Effector memory CD4-positive, alpha-beta T cell (primary cell): ENCODE measurements at regions not wholly inside any gene's neighbourhood (a gene's known extent, or its start where the extent isn't known, plus 50 kb on each side); places are given as distances from the start of the nearest gene placed in this dataset.

Experiments used
- DNase-seq, 3 donors: peaks; one replicate each; pipeline ENCODE4 v3.0.0-alpha.2; 2020
- H3K27ac ChIP-seq: 2 replicates; pipeline ENCODE4 v1.7.0; 2013; ENCODE audit warnings: mild to moderate bottlenecking, low read length, moderate library complexity; ENCODE audit not compliant: insufficient read depth, poor library complexity, severe bottlenecking
- H3K27me3 ChIP-seq: replicated peaks from 2 replicates; pipeline ENCODE4 v1.7.0; 2013; ENCODE audit warnings: mild to moderate bottlenecking, low read length; ENCODE audit not compliant: insufficient read depth, control insufficient read depth, poor library complexity, severe bottlenecking
- H3K36me3 ChIP-seq: 2 replicates; pipeline ENCODE4 v1.7.0; 2013; ENCODE audit warnings: mild to moderate bottlenecking, low read length, moderate library complexity; ENCODE audit not compliant: control insufficient read depth, insufficient read depth
- H3K4me1 ChIP-seq: 2 replicates; pipeline ENCODE4 v1.7.0; 2013; ENCODE audit warnings: low read length, mild to moderate bottlenecking; ENCODE audit not compliant: control insufficient read depth, insufficient read depth, poor library complexity, severe bottlenecking
- H3K4me3 ChIP-seq: 2 replicates; pipeline ENCODE4 v1.7.0; 2013; ENCODE audit warnings: low read length, low read depth, mild to moderate bottlenecking; ENCODE audit not compliant: insufficient read depth, poor library complexity, severe bottlenecking
- H3K9me3 ChIP-seq: 2 replicates; pipeline ENCODE4 v1.7.0; 2013; ENCODE audit warnings: mild to moderate bottlenecking, low read length, moderate library complexity; ENCODE audit not compliant: control insufficient read depth

DNA sequence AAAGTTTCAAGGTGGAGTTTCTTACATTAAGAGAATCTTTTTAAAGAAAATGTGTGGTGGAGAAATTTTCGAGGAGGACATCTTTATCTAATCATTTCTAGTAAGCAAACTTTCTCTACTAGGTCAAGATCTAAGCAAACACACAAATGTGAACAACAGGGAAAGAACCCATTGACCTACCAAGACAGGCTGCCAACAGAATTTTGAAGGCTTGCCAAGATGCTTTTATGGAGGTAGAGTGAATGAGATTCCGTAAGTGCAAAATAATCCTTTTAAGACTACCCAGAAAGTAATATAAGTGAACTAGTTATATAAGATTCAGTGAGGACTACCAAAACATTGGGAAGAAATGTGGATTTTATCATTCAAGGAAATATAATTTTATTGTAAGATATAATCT lies 357.1 kb upstream of the PDE3A start:
- no peak overlapping the region for H3K4me3 ChIP-seq
- no peak overlapping the region for H3K27ac ChIP-seq
- DNase-seq = no peak
- H3K27me3 ChIP-seq = no peaks in the 10 kb centered on the region
- H3K36me3 ChIP-seq = no peaks in the 10 kb centered on the region
- no peaks in the 10 kb centered on the region for H3K4me1 ChIP-seq
- no peaks in the 10 kb centered on the region for H3K9me3 ChIP-seq

DNA sequence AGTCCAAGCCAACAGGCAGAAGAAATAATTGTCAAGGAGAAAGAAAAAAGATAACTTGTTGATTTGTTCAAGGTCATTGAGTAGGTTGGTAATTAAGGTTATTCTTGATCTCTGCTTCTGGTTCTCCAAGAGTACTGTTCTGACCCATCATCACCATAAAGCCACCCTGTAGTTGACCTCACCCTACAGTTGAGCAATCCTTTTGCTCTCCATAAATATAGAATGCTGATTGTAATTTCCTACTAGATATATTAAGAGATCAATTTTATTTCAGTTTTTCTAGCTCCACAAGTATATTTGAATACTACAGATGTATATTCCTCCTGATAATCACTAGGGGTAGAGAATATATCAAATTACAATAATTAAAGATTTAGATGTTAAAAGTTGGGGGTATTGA lies 350.5 kb upstream of the PDE3A start:
- no peak overlapping the region for H3K4me3 ChIP-seq
- no peak overlapping the region for H3K27ac ChIP-seq
- H3K4me1 ChIP-seq = no peaks in the 10 kb centered on the region
- no peaks in the 10 kb centered on the region for H3K36me3 ChIP-seq
- no peak for DNase-seq
- H3K9me3 ChIP-seq = no peaks in the 10 kb centered on the region
- H3K27me3 ChIP-seq = no peaks in the 10 kb centered on the region

DNA sequence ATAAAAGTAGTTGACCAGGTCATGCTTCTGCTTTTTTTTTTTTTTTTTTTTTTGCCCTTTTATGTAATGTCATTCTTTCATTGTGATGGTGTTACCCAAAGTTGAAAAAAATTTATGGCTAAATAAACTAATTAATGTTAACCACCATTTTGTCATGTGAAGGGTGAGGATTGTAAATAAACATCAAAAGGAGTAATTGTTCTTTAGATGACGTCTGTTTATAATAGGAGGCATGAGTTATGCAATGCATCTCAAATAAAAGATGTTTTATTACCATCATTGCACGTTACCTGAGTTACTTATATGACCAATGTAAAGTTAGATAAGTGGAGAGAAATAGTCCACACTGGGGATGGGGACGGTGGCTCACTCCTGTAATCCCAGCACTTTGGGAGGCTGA lies 349.9 kb upstream of the PDE3A start:
- no peaks in the 10 kb centered on the region for H3K9me3 ChIP-seq
- DNase-seq = no peak
- no peak overlapping the region for H3K27ac ChIP-seq
- H3K4me3 ChIP-seq = no peak overlapping the region
- H3K27me3 ChIP-seq = no peaks in the 10 kb centered on the region
- H3K36me3 ChIP-seq = no peaks in the 10 kb centered on the region
- H3K4me1 ChIP-seq = no peaks in the 10 kb centered on the region

- Histone ChIP-seq H3K27ac (no peak overlapping the region), H3K36me3 (no peaks in the 10 kb centered on the region), H3K27me3 (no peaks in the 10 kb centered on the region), H3K4me1 (no peaks in the 10 kb centered on the region), H3K4me3 (no peak overlapping the region), H3K9me3 (no peaks in the 10 kb centered on the region)
- DNase-seq = no peak
Measured at GRCh38 chr12:20024194-20024593, 344.1 kb upstream of the PDE3A start.

- Histone ChIP-seq H3K9me3 (no peaks in the 10 kb centered on the region), H3K4me1 (no peaks in the 10 kb centered on the region), H3K27ac (no peak overlapping the region), H3K4me3 (no peak overlapping the region), H3K36me3 (no peaks in the 10 kb centered on the region), H3K27me3 (no peaks in the 10 kb centered on the region)
- DNase-seq = no peak
Measured at GRCh38 chr12:20028033-20028432, 340.3 kb upstream of the PDE3A start.

GRCh38 chr12:20030826-20031225 lies 337.5 kb upstream of the PDE3A start:
- no peak overlapping the region for H3K4me3 ChIP-seq
- no peak for DNase-seq
- no peak overlapping the region for H3K27ac ChIP-seq
- H3K27me3 ChIP-seq = no peaks in the 10 kb centered on the region
- no peaks in the 10 kb centered on the region for H3K9me3 ChIP-seq
- H3K36me3 ChIP-seq = no peaks in the 10 kb centered on the region
- no peaks in the 10 kb centered on the region for H3K4me1 ChIP-seq

GRCh38 chr12:20039562-20039961 lies 328.8 kb upstream of the PDE3A start:
- no peaks in the 10 kb centered on the region for H3K4me1 ChIP-seq
- no peak for DNase-seq
- no peak overlapping the region for H3K4me3 ChIP-seq
- H3K9me3 ChIP-seq = no peaks in the 10 kb centered on the region
- no peaks in the 10 kb centered on the region for H3K27me3 ChIP-seq
- H3K27ac ChIP-seq = no peak overlapping the region
- H3K36me3 ChIP-seq = no peaks in the 10 kb centered on the region

DNA sequence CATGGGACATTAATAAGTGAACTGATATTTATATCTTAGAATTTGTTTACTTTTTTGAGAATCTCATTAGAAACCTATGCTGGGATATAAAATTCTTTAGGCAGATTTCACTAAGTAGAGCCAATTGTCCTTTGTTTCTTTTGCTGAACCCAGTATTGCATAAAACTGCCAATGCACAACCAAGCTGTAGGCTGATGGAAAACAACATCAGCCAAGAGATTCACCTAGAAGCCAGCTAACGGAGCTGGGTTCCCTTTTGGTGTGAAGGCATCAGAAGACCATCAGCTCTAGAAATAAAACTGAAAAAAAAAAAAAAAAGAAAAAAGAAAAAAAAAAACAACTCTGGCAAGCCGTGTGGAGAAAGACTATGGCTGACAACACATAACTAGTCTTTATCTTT lies 328.2 kb upstream of the PDE3A start:
- no peak for DNase-seq
- Histone ChIP-seq H3K4me1 (no peaks in the 10 kb centered on the region), H3K9me3 (no peaks in the 10 kb centered on the region), H3K27me3 (no peaks in the 10 kb centered on the region), H3K4me3 (no peak overlapping the region), H3K27ac (no peak overlapping the region), H3K36me3 (no peaks in the 10 kb centered on the region)

DNA sequence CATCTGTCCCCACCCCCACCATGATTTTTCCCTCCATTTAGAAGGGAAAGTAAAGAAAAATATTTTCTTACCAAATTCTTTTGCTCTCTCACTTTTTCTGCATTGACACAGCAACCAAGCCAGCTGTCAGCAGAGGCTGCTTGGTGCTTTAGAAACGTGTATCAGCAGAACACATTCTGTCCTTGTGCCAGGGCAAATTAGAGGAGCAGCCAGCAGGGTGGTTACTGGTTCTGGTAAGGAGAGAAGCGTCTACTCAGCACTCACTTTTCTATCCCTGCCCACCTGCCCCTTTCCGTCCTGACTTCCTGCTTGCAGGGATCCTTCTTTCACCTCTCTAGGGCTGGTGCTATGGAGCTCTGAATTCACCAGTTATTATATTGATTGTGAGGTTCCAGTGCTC lies 327.5 kb upstream of the PDE3A start:
- H3K27ac ChIP-seq = no peak overlapping the region
- no peaks in the 10 kb centered on the region for H3K36me3 ChIP-seq
- no peaks in the 10 kb centered on the region for H3K4me1 ChIP-seq
- no peaks in the 10 kb centered on the region for H3K27me3 ChIP-seq
- DNase-seq = no peak
- H3K9me3 ChIP-seq = no peaks in the 10 kb centered on the region
- no peak overlapping the region for H3K4me3 ChIP-seq

- Histone ChIP-seq H3K36me3 (no peaks in the 10 kb centered on the region), H3K4me1 (no peaks in the 10 kb centered on the region), H3K9me3 (no peaks in the 10 kb centered on the region), H3K27me3 (no peaks in the 10 kb centered on the region), H3K27ac (no peak overlapping the region), H3K4me3 (no peak overlapping the region)
- no peak for DNase-seq
Measured at GRCh38 chr12:20044351-20044750, 324.0 kb upstream of the PDE3A start.

- DNase-seq = no peak
- no peaks in the 10 kb centered on the region for H3K27me3 ChIP-seq
Measured at GRCh38 chr12:20044846-20045245, 323.5 kb upstream of the PDE3A start.

More at GRCh38 chr12:20044846-20045245, 323.5 kb upstream of the PDE3A start:
- H3K4me1 ChIP-seq = no peaks in the 10 kb centered on the region
- no peak overlapping the region for H3K4me3 ChIP-seq
- no peaks in the 10 kb centered on the region for H3K36me3 ChIP-seq
- no peak overlapping the region for H3K27ac ChIP-seq
- H3K9me3 ChIP-seq = no peaks in the 10 kb centered on the region
